ENCODE measurements at regions not wholly inside any gene's neighbourhood (a gene's known extent, or its start where the extent isn't known, plus 50 kb on each side); places are given as distances from the start of the nearest gene placed in this dataset.

DNA sequence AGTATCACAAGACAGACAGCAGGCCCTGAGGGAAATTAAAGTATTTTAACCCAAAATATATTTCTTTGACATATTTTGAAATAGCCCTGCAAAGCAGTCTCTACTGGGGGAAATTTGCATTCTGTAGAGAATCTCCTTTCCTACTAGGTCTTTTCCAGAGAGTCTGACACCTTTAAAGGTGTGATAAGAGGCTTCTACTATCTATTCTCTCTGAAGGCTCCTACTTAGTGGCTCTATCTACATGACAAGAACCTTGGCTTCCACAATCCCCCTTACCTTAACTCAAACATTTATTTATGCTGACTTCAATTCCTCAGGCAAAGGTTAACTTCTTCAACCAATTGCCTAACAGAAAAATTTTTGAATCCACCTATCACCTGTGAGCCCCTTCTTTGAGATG is 174.6 kb upstream of the GALNT5 start:
- ChIA-PET POLR2A (no interaction called here), CTCF (interaction anchor here (1.1 kb wide), 1 partner anchor 10 kb away, joined by 4 read pairs; no protein-coding TSS in a partner anchor)
- H3K27ac Mint-ChIP-seq, result no peak overlapping the region
- ATAC-seq (no peak), DNase-seq (no peak)
- H3K9me3 Mint-ChIP-seq (ENCODE audit: low read depth), result no peaks in the 10 kb centered on the region
- no peaks in the 10 kb centered on the region for H3K36me3 Mint-ChIP-seq (ENCODE audit: low read depth)
- no peaks in the 10 kb centered on the region for H3K27me3 Mint-ChIP-seq
- H3K4me1 Mint-ChIP-seq, result no peaks in the 10 kb centered on the region
- intact Hi-C loops (cut with DNase I, micrococcal nuclease), result no loop called here
- no peak overlapping the region for H3K4me3 Mint-ChIP-seq

DNA sequence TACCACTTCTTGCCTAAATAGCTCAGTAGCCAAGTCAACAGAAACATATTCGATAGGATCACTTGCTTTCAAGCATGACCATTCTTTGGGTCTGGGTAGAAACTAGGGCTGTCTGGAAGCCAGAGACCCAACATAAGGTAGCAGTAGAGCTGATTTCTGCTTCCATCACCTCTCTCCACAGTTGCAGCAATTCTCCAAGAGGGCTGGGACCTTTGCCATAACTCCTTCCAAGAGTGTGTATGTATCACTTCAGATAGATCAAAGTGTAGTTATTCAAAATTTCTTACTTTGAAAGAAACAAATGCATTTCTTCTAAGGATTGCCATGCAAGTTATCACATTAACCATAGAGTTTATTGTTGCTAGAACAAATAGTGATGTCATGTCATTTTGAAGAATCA is 172.0 kb upstream of the GALNT5 start:
- Mint-ChIP-seq H3K27me3 (no peaks in the 10 kb centered on the region), H3K27ac (no peak overlapping the region)

DNA sequence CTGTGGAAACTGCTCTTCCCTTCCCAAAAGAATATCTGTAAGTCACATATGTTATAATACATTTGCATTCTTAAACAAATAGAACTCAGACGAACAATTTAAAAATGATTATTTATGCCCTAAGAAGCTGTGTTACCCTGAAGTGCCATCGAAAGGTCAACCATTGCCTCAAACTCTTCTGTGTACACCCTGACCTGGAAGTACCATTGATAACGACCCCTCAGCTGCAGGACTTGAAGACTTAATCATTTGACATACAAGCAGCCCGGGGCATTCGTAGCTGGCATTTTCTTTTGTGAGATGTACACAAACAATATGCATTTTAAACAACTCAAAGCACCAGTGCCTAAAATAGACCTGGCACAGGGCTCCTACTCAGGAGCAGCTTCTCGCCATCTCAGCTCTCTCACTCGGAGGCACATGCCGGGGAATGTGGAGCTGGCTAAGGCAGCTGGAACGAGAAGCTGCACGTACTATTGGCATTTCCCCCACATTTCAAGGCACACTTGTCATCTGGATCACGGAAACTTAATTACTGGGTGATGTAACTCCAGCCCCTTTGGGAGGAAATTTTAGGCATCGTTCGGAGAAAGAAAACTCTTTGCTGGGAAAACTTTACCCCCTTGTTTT is 170.0 kb upstream of the GALNT5 start:
- H3K27ac Mint-ChIP-seq, result no peak overlapping the region
- no peaks in the 10 kb centered on the region for H3K27me3 Mint-ChIP-seq
- no peaks in the 10 kb centered on the region for H3K9me3 Mint-ChIP-seq (ENCODE audit: low read depth)
- H3K4me3 Mint-ChIP-seq, result no peak overlapping the region
- ATAC-seq, result no peak
- ChIA-PET POLR2A (no interaction called here), CTCF (no interaction called here)
- no peaks in the 10 kb centered on the region for H3K36me3 Mint-ChIP-seq (ENCODE audit: low read depth)
- no peak for DNase-seq
- H3K4me1 Mint-ChIP-seq, result no peaks in the 10 kb centered on the region
- intact Hi-C loops (cut with DNase I, micrococcal nuclease), result no loop called here

More for the DNA sequence above, 172.0 kb upstream of the GALNT5 start:
- Mint-ChIP-seq H3K4me3 (no peak overlapping the region), H3K36me3 (ENCODE audit: low read depth) (no peaks in the 10 kb centered on the region), H3K4me1 (no peaks in the 10 kb centered on the region), H3K9me3 (ENCODE audit: low read depth) (no peaks in the 10 kb centered on the region)
- ChIA-PET CTCF (no interaction called here), POLR2A (no interaction called here)
- DNase-seq (no peak), ATAC-seq (no peak)
- intact Hi-C loops (cut with DNase I, micrococcal nuclease), result no loop called here

DNA sequence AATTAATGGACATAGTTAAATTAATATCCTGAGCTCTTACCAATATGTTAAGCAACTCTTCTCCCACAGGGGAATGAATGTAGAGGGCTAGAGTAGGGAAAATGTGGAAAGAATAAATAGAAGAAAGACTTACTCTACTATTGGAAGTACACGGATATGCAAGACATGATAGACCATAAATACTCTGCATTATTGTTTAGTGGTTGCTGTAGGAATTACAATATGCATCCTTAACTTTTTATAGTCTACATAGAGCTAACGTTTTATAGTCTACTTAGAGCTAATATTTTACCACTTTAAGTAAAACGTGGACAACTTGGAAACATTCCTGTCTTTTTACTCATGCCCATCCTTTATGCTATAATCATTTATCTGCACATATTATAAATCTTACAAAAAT is 163.8 kb upstream of the GALNT5 start:
- no peaks in the 10 kb centered on the region for H3K36me3 Mint-ChIP-seq (ENCODE audit: low read depth)
- DNase-seq (no peak), ATAC-seq (no peak)
- no peaks in the 10 kb centered on the region for H3K4me1 Mint-ChIP-seq
- CTCF ChIA-PET, result no interaction called here
- no peak overlapping the region for H3K4me3 Mint-ChIP-seq
- H3K27ac Mint-ChIP-seq, result no peak overlapping the region
- H3K9me3 Mint-ChIP-seq (ENCODE audit: low read depth), result peaks cover 3% of the 10 kb centered on the region
- intact Hi-C loops (cut with DNase I, micrococcal nuclease), result no loop called here
- POLR2A ChIA-PET, result no interaction called here
- H3K27me3 Mint-ChIP-seq, result no peaks in the 10 kb centered on the region

DNA sequence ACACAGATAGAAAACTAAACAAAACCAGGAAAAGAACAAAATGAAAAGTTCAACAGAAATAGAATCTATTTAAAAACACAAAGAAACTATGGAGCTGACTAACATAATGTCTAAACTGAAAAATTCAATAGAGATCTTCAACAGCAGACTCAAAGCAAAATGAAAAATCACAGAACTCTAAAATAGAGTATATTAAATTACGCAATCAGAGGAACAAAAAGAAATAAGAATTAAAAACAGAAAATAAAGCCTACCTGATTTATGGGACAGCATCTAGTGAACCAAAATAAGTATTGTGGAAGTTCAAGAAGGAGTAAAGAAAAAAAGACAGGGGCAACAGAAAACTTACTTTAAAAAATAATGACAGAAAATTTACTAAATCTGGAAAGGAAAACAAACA is 152.1 kb upstream of the GALNT5 start:
- H3K9me3 Mint-ChIP-seq (ENCODE audit: low read depth), result peaks cover 9% of the 10 kb centered on the region
- ChIA-PET POLR2A (no interaction called here), CTCF (no interaction called here)
- no peak for DNase-seq
- no peak overlapping the region for H3K27ac Mint-ChIP-seq
- ATAC-seq, result no peak
- intact Hi-C loops (cut with DNase I, micrococcal nuclease), result no loop called here
- no peaks in the 10 kb centered on the region for H3K4me1 Mint-ChIP-seq
- H3K27me3 Mint-ChIP-seq, result no peaks in the 10 kb centered on the region
- H3K4me3 Mint-ChIP-seq, result no peak overlapping the region
- H3K36me3 Mint-ChIP-seq (ENCODE audit: low read depth), result no peaks in the 10 kb centered on the region

DNA sequence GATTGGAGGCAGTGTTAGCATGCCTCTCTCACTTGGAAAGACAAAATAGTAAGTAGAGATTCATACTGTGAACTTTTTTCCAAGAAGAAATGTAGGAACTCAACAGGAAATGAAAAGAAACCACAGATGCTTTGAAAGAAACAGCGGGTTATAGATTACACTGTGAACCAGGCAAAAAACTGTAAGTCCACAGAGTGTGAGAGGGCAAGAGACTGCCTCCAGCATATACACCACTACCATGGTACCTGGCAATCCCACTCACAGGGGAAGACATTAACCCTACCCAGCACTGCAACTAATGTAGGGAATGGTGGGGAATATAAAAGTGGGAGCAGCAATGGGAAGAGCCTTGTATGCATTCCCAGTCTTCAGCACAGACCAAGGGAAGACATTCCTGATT is 150.6 kb upstream of the GALNT5 start:
- POLR2A ChIA-PET, result interaction anchor here (0.6 kb wide), 1 partner anchor 69 kb away, joined by 4 read pairs; no protein-coding TSS in a partner anchor
- no peak for DNase-seq
- Mint-ChIP-seq H3K27me3 (no peaks in the 10 kb centered on the region), H3K27ac (no peak overlapping the region), H3K9me3 (ENCODE audit: low read depth) (peaks cover 6% of the 10 kb centered on the region), H3K36me3 (ENCODE audit: low read depth) (no peaks in the 10 kb centered on the region), H3K4me1 (no peaks in the 10 kb centered on the region), H3K4me3 (no peak overlapping the region)
- intact Hi-C loops (cut with DNase I, micrococcal nuclease), result no loop called here
- CTCF ChIA-PET, result no interaction called here
- ATAC-seq, result no peak

DNA sequence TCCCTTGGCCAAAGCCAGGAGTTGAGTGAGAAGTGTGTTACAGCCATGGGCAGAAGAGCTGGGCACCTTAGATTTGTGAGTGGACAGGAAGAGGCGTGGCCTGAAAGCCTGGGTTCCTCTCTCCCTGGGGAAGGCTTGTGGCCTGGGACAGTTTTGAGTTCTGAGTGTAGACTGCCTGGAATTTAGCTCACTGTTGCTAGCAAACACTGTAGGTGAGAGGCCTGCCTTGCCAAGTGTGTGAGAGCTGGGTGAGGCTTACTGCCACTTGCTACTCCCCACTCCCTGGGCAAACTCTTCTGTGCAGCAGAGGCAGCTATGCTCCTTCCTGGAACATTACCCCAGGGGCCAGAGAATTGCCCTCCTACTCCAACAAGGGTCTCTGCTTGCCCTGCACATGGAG is 150.0 kb upstream of the GALNT5 start:
- H3K36me3 Mint-ChIP-seq (ENCODE audit: low read depth), result no peaks in the 10 kb centered on the region
- ATAC-seq (no peak), DNase-seq (no peak)
- H3K4me3 Mint-ChIP-seq, result no peak overlapping the region
- H3K27me3 Mint-ChIP-seq, result no peaks in the 10 kb centered on the region
- ChIA-PET CTCF (no interaction called here), POLR2A (interaction anchor here (0.6 kb wide), 1 partner anchor 69 kb away, joined by 4 read pairs; no protein-coding TSS in a partner anchor)
- H3K27ac Mint-ChIP-seq, result no peak overlapping the region
- peaks cover 5% of the 10 kb centered on the region for H3K9me3 Mint-ChIP-seq (ENCODE audit: low read depth)
- intact Hi-C loops (cut with DNase I, micrococcal nuclease), result no loop called here
- no peaks in the 10 kb centered on the region for H3K4me1 Mint-ChIP-seq

DNA sequence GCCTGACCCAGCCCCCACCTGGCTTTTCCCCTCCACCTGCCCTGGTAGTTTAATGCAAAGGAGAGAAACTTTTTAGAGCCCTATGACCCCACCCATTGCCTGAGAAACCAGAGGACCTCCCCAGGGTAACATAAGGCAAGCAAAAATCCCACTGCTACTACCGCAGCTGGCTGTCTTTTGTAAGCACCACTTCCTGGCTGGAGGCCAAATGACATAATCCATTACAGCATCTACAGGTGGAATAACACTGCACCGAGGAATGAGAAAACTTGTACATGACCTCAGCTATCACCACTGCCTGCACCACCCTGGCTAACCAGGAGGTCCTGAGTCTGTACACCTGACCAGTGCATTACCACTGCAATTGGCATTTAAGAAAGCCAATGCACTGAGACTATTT is 149.6 kb upstream of the GALNT5 start:
- ATAC-seq, result no peak
- Mint-ChIP-seq H3K27me3 (no peaks in the 10 kb centered on the region), H3K4me3 (no peak overlapping the region), H3K36me3 (ENCODE audit: low read depth) (no peaks in the 10 kb centered on the region), H3K4me1 (no peaks in the 10 kb centered on the region), H3K9me3 (ENCODE audit: low read depth) (peaks cover 5% of the 10 kb centered on the region), H3K27ac (no peak overlapping the region)
- intact Hi-C loops (cut with DNase I, micrococcal nuclease), result no loop called here
- ChIA-PET POLR2A (interaction anchor here (0.6 kb wide), 1 partner anchor 68 kb away, joined by 4 read pairs; no protein-coding TSS in a partner anchor), CTCF (no interaction called here)
- DNase-seq, result no peak

DNA sequence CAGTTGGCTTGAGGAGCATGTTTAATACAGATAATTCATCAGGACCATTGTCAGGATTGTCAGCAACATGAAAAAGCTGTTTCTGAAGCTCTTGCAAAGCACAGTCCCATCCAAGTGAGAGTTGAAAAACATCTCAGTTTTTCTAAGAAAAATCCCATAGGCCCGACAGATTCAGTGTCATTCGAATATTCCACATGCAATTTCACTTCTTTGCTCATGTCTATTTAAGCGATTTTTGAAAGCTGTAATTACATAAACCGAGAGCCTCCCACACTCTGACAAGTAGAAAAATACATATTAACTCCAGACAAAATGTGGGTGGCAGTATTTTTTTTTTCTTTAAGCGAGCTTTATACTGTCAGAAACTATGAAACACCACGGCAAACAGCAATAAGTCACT is 134.7 kb upstream of the GALNT5 start:
- Mint-ChIP-seq H3K4me1 (no peaks in the 10 kb centered on the region), H3K36me3 (ENCODE audit: low read depth) (no peaks in the 10 kb centered on the region), H3K27me3 (peaks cover 6% of the 10 kb centered on the region), H3K9me3 (ENCODE audit: low read depth) (no peaks in the 10 kb centered on the region), H3K4me3 (no peak overlapping the region), H3K27ac (no peak overlapping the region)
- intact Hi-C loops (cut with DNase I, micrococcal nuclease), result no loop called here
- DNase-seq (no peak), ATAC-seq (no peak)
- POLR2A ChIA-PET, result no interaction called here
- CTCF ChIA-PET, result no interaction called here

DNA sequence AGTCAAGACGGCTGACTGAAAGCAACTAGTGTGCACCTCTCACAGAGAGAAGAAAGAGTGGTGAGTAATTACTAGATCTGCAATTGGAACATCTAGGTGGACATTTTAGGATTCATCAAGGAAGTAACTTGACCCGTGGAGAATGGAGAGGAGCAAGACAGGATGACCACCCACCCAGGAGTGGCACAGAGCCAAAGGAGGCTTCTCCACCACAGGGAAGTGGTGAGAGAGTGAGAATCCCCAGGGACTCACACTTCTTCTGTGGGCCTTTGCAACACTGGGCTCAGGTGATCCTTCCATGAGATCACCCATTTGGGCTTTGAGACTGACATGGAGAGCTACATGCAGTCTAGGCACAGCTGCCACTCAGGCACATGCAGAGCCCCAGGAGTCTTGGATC is 132.8 kb upstream of the GALNT5 start:
- H3K27me3 Mint-ChIP-seq, result peaks cover 8% of the 10 kb centered on the region
- CTCF ChIA-PET, result no interaction called here
- H3K9me3 Mint-ChIP-seq (ENCODE audit: low read depth), result no peaks in the 10 kb centered on the region
- DNase-seq (no peak), ATAC-seq (no peak)
- POLR2A ChIA-PET, result no interaction called here
- no peaks in the 10 kb centered on the region for H3K36me3 Mint-ChIP-seq (ENCODE audit: low read depth)
- H3K27ac Mint-ChIP-seq, result no peak overlapping the region
- no peaks in the 10 kb centered on the region for H3K4me1 Mint-ChIP-seq
- intact Hi-C loops (cut with DNase I, micrococcal nuclease), result no loop called here
- H3K4me3 Mint-ChIP-seq, result no peak overlapping the region

DNA sequence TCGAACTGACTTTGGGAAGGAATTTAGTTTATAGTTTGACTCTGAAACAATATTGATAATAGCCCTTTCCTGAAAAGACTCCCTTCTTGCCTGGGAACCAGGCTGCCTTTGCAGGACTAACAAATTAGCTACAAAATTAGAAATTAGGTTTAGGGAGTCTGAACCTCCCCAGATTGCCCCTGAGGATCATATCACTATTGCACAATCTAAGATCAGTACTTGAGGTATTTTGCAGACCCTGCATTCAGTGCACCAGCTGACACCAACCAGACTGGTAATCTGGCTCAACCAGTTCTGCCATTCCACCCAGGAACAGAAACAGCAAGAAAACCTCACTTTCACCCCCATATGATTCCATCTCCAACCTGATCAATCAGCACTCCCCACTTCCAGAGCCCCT is 131.8 kb upstream of the GALNT5 start:
- no peak overlapping the region for H3K27ac Mint-ChIP-seq
- peaks cover 8% of the 10 kb centered on the region for H3K27me3 Mint-ChIP-seq
- ATAC-seq (no peak), DNase-seq (no peak)
- no peaks in the 10 kb centered on the region for H3K4me1 Mint-ChIP-seq
- H3K4me3 Mint-ChIP-seq, result no peak overlapping the region
- POLR2A ChIA-PET, result no interaction called here
- intact Hi-C loops (cut with DNase I, micrococcal nuclease), result no loop called here
- H3K9me3 Mint-ChIP-seq (ENCODE audit: low read depth), result no peaks in the 10 kb centered on the region
- no peaks in the 10 kb centered on the region for H3K36me3 Mint-ChIP-seq (ENCODE audit: low read depth)
- CTCF ChIA-PET, result no interaction called here

DNA sequence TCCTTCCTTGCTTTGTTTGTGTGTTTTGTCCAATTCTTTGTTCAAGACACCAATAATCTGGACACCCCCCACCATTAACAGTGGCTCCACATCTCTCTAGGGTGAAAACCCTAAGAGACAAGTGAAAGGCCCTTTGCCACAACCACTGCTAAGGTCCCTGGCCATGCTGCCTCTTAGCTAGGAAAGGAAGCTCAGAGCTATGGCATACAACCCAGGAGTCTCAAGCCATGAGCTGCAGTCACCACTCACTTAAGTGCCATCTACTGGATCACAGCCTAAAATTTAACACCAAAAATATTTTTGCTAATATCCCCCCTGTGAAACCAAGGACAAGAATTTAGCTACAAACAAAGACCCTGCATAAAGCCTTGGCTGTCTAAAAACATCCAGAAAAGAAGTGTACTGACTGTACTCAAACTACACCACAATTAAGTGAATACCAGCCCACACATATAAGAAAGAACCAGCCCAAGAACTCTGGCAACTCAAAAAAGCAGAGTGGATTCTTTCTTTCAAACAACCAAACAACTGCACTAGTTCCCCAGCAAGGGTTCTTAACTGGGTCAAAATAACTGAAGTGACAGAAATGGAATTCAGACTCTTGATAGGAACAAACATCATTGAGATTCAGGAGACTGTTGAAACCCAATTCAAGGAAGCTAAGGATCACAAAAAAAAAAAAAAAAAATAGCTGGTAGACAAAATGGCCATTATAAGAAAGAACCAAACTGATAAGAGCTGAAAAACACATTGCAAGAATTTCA is 130.1 kb upstream of the GALNT5 start:
- CTCF ChIA-PET, result interaction anchor here (0.7 kb wide), 2 partner anchors 11 to 522 kb away, joined by 3 to 5 read pairs; no protein-coding TSS in a partner anchor

More for the DNA sequence above, 130.1 kb upstream of the GALNT5 start:
- no peak for DNase-seq
- Mint-ChIP-seq H3K4me1 (no peaks in the 10 kb centered on the region), H3K27ac (no peak overlapping the region), H3K36me3 (ENCODE audit: low read depth) (no peaks in the 10 kb centered on the region), H3K27me3 (peaks cover 7% of the 10 kb centered on the region), H3K9me3 (ENCODE audit: low read depth) (no peaks in the 10 kb centered on the region), H3K4me3 (no peak overlapping the region)
- no peak for ATAC-seq
- POLR2A ChIA-PET, result no interaction called here
- intact Hi-C loops (cut with DNase I, micrococcal nuclease), result no loop called here

Measured in activated CD4-positive, alpha-beta T cell treated with anti-CD3 and anti-CD28 coated beads for 36 hours (primary cell).